GM12891 (cell line): ENCODE measurements at regions not wholly inside any gene's neighbourhood (a gene's known extent, or its start where the extent isn't known, plus 50 kb on each side); places are given as distances from the start of the nearest gene placed in this dataset.

Source experiments
- PAX5 ChIP-seq: IDR thresholded peaks from 2 replicates; pipeline ENCODE4 v1.6.1; 2011; ENCODE audit warnings: low read length, moderate library complexity, mild to moderate bottlenecking; ENCODE audit not compliant: insufficient read depth, severe bottlenecking
- POLR2A ChIP-seq: IDR thresholded peaks from 2 replicates; pipeline ENCODE4 v1.6.1; 2011; ENCODE audit warnings: low read depth, low read length, control low read depth
- POLR2AphosphoS5 ChIP-seq: IDR thresholded peaks from 2 replicates; pipeline ENCODE4 v1.6.1; 2011; ENCODE audit warnings: low read depth, low read length, control low read depth
- POU2F2 ChIP-seq: IDR thresholded peaks from 2 replicates; pipeline ENCODE4 v1.6.1; 2011; ENCODE audit warnings: low read depth, mild to moderate bottlenecking, control low read depth, low read length, moderate library complexity
- SPI1 ChIP-seq: IDR thresholded peaks from 2 replicates; pipeline ENCODE4 v1.6.1; 2011; ENCODE audit warnings: low read depth, low read length, control low read depth
- TAF1 ChIP-seq: IDR thresholded peaks from 2 replicates; pipeline ENCODE4 v1.6.1; 2011; ENCODE audit warnings: low read depth, low read length, control low read depth

DNA sequence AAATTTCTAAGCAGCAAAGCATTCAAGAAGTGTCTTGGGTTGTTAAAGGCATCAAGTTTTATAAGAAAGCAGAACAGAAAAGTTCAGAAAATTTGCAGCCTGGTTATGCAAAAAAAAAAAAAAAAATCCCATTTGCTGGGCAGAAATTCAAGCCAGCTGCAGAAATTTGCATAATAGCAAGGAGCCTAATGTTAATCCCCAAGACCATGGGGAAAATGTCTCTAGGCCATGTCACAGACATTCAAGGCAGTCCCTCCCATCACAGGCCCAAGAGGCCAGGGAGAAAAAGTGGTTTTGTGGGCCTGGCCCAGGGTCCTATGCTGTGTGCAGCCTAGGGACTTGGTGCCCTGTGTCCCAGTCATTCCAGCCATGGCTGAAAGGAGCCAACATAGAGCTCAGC is 269.0 kb upstream of the SLC39A10 start:
- TF ChIP-seq POLR2A (no peak), POLR2AphosphoS5 (no peak), TAF1 (no peak), SPI1 (no peak), PAX5 (no peak), POU2F2 (no peak)
